Activated naive CD4-positive, alpha-beta T cell treated with anti-CD3 and anti-CD28 coated beads, Interleukin-2, amount 50 U/mL, for 72 hours (primary cell): ENCODE measurements at regions not wholly inside any gene's neighbourhood (a gene's known extent, or its start where the extent isn't known, plus 50 kb on each side); places are given as distances from the start of the nearest gene placed in this dataset.

Experiments used
- ATAC-seq, 2 donors: fragments of 150-1000 bp; cut with Tn5 transposase; 2 replicates each; pipeline ENCODE4 v1.10.0; 2021; ENCODE audit warnings: mild to moderate bottlenecking in 2 of 2, moderate library complexity in 2 of 2
- DNase-seq, 2 donors: peaks; one replicate each; pipeline ENCODE4 v3.0.0; 2021 to 2022; ENCODE audit warnings: low spot score in 2 of 2
- H3K27ac Mint-ChIP-seq, 2 donors: one replicate each; pipeline ENCODE4 v1.8.0; 2022; ENCODE audit warnings: mild to moderate bottlenecking in 2 of 2, mixed read lengths in 2 of 2
- H3K36me3 Mint-ChIP-seq, 2 donors: one replicate each; pipeline ENCODE4 v1.8.0; 2022; ENCODE audit warnings: mixed read lengths in 2 of 2
- H3K9me3 Mint-ChIP-seq, 2 donors: one replicate each; pipeline ENCODE4 v1.8.0; 2022; ENCODE audit warnings: mixed read lengths in 2 of 2

DNA sequence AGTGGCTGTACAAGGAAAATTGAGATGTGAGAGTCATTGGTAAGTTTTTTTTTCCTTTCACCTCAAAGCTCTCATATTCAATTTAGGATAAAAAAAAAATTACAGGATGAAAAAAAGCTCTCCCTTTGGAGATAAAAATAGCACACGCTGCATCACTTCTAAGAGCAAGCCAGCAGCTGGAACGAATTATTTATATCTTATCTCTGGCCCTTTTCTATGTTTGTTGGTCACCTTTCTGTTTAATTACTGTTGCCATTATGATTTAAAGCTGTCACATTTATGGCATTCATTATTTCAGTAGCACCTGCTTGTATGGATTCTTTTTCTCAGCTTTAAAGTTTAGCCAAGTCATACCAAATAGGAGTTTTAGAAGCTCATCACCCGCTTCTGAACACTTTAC is 171.6 kb upstream of the PDZRN3 start:
- ATAC-seq (no peak), DNase-seq (no peak)
- H3K9me3 Mint-ChIP-seq, result peaks cover 0 to 12% of the 10 kb centered on the region in 2 donors
- H3K27ac Mint-ChIP-seq, result no peak overlapping the region
- H3K36me3 Mint-ChIP-seq, result no peaks in the 10 kb centered on the region

DNA sequence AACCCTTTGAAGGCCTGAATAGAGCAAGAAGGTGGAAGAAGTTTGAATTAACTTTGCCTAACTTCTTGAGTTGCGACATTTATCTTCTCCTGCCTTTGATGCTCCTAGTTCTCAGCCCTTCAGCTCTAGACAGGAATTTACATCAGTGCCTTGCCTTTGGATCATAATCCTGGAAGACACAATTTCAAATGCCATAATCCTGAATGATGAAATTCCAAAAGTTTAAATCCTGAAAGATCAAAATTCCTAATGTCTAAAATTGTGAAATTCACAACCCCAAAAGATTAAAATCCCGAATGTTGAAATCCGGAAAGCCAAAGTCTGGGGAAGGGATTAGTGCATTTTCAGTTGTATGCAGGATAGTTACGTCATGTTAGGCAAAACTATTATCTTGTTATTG is 166.6 kb upstream of the PDZRN3 start:
- Mint-ChIP-seq H3K9me3 (peaks cover 0 to 19% of the 10 kb centered on the region in 2 donors), H3K27ac (no peak overlapping the region), H3K36me3 (no peaks in the 10 kb centered on the region)
- ATAC-seq, result no peak
- no peak for DNase-seq

- Mint-ChIP-seq H3K27ac (no peak overlapping the region), H3K9me3 (peaks cover 7 to 20% of the 10 kb centered on the region in 2 donors)
- ATAC-seq, result no peak
These were observed 165.2 kb upstream of the PDZRN3 start for GRCh38 chr3:73789825-73790444.

DNA sequence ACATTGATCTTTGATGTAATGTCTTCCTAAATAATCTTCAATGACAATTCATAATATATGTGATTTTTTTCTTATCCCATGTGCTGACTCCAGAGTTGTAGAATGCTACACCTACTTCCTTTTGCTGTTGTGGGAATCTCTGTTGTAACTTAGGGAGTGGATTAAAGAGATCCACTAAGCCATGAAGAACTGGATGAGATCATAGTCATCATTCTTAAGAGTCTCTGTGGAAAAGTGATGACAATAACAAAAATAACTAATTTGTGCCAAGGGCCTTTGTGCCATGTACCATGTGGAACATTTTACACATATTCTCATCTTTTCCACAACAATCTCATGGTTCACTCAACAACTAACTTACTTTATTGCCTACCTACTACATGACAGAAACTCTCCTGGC is 162.9 kb upstream of the PDZRN3 start:
- DNase-seq (no peak), ATAC-seq (no peak)
- Mint-ChIP-seq H3K36me3 (no peaks in the 10 kb centered on the region), H3K27ac (no peak overlapping the region), H3K9me3 (peaks cover 13 to 14% of the 10 kb centered on the region in 2 donors)

More at GRCh38 chr3:73789825-73790444, 165.2 kb upstream of the PDZRN3 start:
- DNase-seq, result no peak
- no peaks in the 10 kb centered on the region for H3K36me3 Mint-ChIP-seq

DNA sequence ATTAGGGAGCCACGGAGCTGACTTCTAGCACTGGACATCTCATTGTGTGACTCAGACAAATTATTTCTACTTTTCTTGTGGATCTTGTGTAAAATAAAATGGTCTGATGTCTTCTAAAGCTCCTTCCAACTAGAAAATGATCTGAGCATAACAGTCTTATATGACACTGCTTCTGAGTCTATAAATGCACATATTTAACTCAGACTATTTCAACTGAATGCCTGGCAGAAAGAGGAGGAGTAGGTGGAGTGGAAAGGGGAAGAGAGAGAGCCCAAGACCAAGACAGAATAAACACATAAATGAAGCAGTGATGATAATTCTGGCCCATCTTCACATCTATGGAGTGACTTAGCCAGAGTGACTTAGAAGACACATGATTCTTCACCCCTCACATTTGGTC is 162.3 kb upstream of the PDZRN3 start:
- no peaks in the 10 kb centered on the region for H3K36me3 Mint-ChIP-seq
- DNase-seq (no peak), ATAC-seq (no peak)
- H3K9me3 Mint-ChIP-seq, result peaks cover 14 to 16% of the 10 kb centered on the region in 2 donors
- no peak overlapping the region for H3K27ac Mint-ChIP-seq

- no peaks in the 10 kb centered on the region for H3K36me3 Mint-ChIP-seq
- DNase-seq, result no peak
- H3K9me3 Mint-ChIP-seq, result peaks cover 14 to 16% of the 10 kb centered on the region in 2 donors
- no peak for ATAC-seq
- no peak overlapping the region for H3K27ac Mint-ChIP-seq
These were observed 161.6 kb upstream of the PDZRN3 start for GRCh38 chr3:73786321-73786807.

DNA sequence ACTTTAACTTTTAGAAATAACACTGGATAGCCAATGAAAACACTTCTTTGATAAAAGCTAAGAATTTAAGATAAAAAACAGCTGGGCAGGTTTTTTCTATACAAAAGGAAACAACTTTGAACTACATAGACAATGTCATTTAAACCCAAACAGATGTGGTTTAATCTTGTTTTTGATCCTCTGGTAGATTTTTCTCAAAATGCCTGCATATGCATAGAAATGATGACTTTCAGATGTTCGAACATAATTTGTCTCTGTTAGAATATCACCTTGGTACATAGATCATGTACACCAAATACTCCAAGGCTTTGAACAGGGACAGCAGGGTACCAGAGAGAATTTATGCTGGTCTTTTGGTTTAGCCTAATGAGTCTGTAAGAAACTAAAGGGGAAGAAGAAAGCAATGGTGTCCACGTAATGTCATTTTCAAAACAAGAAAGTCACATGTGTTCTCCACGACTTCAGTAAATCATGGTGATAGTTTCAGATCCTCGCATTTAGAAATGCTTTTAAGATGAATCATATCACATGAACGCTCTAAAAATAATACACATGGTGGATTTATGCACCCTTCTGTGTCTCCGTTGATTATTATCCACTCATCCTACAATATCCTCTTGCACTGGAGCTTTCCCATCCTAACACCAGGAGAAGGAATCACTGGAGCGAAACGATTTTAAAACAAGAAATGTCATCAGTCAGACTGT is 160.1 kb upstream of the PDZRN3 start:
- DNase-seq, result no peak
- no peak for ATAC-seq
- Mint-ChIP-seq H3K9me3 (peaks cover 15 to 16% of the 10 kb centered on the region in 2 donors), H3K36me3 (no peaks in the 10 kb centered on the region), H3K27ac (no peak overlapping the region)

DNA sequence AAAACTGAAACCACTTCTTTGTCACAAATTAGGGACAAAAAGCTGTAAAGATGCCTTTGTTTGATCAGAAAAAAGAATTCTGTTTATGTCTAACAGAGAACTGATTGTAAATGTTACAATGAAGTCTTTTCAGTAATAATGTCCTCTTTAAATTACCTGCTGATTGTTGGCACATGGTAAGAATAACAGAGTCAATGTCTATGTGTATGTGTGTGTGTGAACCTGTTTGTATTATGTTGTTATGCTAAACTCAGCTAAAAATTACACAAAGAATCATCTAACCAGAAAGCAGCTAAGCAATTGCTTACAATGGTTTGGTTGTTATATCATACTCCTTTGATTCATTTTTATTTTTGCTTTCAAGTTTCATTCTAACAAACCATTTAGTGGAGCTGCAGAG is 159.1 kb upstream of the PDZRN3 start:
- ATAC-seq, result no peak
- Mint-ChIP-seq H3K9me3 (peaks cover 16% of the 10 kb centered on the region in 2 donors), H3K36me3 (no peaks in the 10 kb centered on the region), H3K27ac (no peak overlapping the region)
- no peak for DNase-seq

DNA sequence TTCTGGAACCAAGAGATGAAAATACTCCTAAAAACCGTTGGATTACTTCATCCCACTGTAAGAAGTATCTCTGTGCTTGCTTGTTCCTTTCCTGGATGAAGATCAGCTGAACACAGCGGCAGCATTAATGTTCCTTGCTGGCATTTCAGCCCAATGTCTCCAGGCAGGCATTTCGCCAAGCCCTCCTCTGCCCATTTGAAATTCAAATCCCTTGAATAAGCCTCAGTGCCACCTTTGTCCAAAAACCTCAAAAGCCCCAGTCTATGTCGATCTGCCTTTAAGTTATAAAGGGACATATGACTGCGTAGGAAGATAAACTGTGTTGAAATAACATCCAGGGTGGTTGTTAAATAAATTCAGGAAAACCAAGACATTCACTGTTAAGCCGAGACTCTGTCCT is 156.8 kb upstream of the PDZRN3 start:
- DNase-seq (no peak), ATAC-seq (no peak)
- peaks cover 16 to 21% of the 10 kb centered on the region in 2 donors for H3K9me3 Mint-ChIP-seq
- H3K27ac Mint-ChIP-seq, result no peak overlapping the region
- no peaks in the 10 kb centered on the region for H3K36me3 Mint-ChIP-seq

GRCh38 chr3:73774645-73775044 is 149.9 kb upstream of the PDZRN3 start:
- Mint-ChIP-seq H3K27ac (no peak overlapping the region), H3K36me3 (no peaks in the 10 kb centered on the region), H3K9me3 (peaks cover 8 to 9% of the 10 kb centered on the region in 2 donors)
- ATAC-seq (no peak), DNase-seq (no peak)

- no peaks in the 10 kb centered on the region for H3K36me3 Mint-ChIP-seq
- no peak for DNase-seq
- no peak overlapping the region for H3K27ac Mint-ChIP-seq
- no peak for ATAC-seq
- H3K9me3 Mint-ChIP-seq, result peaks cover 9 to 11% of the 10 kb centered on the region in 2 donors
These were observed 148.5 kb upstream of the PDZRN3 start for GRCh38 chr3:73773233-73773632.

DNA sequence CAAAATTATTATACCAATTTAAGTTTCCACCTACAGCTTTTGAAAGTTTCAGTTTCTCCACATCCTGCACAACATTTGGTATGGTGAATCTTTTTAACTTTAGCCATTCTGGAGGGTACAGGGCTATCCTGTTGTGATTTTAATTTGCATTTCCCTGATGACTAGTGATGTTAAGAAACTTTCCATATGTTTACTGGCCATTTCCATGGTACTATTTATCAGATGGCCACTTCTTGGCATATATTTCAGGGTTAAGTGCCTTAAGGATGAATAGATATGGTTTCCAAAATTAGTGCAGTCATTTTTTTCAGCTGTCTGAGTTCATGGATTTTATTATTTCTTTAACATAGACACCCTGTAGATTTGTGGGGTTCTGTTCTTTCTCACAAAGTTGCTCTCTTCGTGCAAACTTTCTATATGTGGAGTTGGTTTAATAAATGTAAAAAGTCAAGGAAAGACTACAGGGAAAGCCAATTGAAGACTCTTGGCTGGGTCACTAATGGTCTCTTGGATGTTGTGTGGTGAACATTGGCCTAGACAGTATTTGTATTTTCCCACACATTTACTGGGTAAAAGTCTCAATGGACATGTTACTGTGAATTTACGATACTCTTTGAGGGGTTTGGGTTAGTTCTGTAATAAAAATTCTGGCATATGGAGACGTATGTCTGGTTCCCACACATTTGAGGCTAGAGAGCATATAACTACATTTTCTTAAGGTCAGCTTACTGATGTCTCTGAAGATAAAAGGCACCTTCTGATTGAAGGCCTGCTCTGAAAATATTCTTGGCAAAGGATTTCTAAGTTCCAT is 147.5 kb upstream of the PDZRN3 start:
- H3K36me3 Mint-ChIP-seq, result no peaks in the 10 kb centered on the region
- ATAC-seq (no peak), DNase-seq (no peak)
- peaks cover 12 to 13% of the 10 kb centered on the region in 2 donors for H3K9me3 Mint-ChIP-seq
- H3K27ac Mint-ChIP-seq, result no peak overlapping the region

DNA sequence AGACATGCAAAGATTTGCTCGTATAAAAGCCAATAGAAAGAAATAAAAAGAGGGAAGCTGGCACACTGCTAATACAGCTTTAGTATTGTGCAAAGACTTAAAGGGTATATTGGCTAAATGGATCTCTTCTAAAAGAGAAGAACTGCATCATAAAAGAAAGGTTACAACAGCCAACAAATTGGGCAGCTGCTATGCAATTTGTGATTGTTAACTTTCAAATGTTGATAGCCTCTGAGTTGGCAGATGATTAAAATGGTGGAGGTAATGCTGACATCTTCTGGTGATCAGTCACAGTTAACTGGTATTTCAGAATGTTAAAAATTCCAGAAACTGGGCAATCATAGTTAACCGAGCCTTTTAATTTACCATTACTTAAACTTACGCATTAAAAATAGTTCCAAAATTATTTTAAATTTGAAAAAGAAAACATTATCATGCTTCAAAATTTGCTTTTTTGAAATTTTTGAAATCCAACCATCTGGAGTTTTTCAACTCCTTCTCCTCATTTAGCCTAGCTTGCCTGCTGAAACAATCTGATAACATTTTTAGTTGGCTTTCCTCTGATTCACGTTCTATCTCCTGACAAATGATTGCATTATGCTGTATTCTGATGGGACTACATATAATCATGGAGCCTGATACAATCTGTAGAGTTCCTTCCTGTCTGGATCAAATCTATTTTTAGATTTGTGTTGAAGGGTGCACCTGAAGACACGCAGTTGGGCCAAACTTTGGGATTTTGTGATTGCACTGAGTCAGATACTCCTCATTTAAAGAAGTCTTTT is 144.0 kb upstream of the PDZRN3 start:
- peaks cover 8 to 11% of the 10 kb centered on the region in 2 donors for H3K9me3 Mint-ChIP-seq
- H3K36me3 Mint-ChIP-seq, result no peaks in the 10 kb centered on the region
- H3K27ac Mint-ChIP-seq, result no peak overlapping the region
- ATAC-seq (no peak), DNase-seq (no peak)

- H3K36me3 Mint-ChIP-seq, result no peaks in the 10 kb centered on the region
- ATAC-seq (no peak), DNase-seq (no peak)
- peaks cover 8 to 11% of the 10 kb centered on the region in 2 donors for H3K9me3 Mint-ChIP-seq
- H3K27ac Mint-ChIP-seq, result no peak overlapping the region
These were observed 142.0 kb upstream of the PDZRN3 start for GRCh38 chr3:73766599-73767381.

DNA sequence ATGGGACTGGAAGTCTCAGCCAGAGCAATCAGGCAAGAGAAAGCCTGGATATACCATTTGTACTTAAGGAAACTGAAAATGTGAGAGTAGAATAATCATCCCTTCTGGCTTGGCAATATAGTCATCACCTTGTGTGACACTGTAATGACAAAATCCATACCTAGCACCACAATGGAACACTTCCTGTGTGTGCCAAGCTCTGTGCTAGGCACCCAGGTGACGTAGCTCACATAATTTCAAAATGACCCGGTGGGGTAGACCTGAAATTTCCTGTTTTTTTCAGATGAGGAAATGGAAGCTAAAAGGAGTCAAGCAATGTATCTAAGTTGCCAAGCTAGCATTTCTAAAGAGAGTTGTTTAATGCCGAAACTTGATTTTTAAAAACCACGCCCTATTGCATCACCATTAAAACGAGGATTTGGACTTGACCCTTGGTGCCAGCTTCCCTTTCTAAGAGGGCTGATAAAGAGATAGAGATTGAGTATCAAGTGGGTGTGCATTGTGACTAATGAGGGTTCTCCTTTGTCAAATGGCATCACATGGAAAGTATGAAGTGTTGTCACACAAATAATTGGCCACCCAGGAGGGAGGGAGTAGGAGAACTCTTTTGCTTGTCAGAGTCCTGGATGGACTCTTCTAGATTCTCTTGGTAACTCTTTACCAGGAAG is 141.3 kb upstream of the PDZRN3 start:
- peaks cover 8 to 11% of the 10 kb centered on the region in 2 donors for H3K9me3 Mint-ChIP-seq
- no peak overlapping the region for H3K27ac Mint-ChIP-seq
- DNase-seq (no peak), ATAC-seq (no peak)
- no peaks in the 10 kb centered on the region for H3K36me3 Mint-ChIP-seq
